OCI-LY3 (cell line): ENCODE measurements at regions not wholly inside any gene's neighbourhood (a gene's known extent, or its start where the extent isn't known, plus 50 kb on each side); places are given as distances from the start of the nearest gene placed in this dataset.

Experiments used
- H2AFZ ChIP-seq: fragments of 200-600, 300-600 bp; shearing (Covaris generic); 2 replicates; pipeline ENCODE4 v1.6.0; 2014; ENCODE audit warnings: antibody characterized with exemption, low read depth, low read length
- H3K27ac ChIP-seq: fragments of 200-600, 300-600 bp; sonication (generic); 2 replicates; pipeline ENCODE4 v1.5.1; 2014; ENCODE audit warnings: mild to moderate bottlenecking, low read length, moderate library complexity, mixed read lengths
- H3K27me3 ChIP-seq: fragments of 200-600, 300-600 bp; sonication (generic); 2 replicates; pipeline ENCODE4 v1.6.1; 2014; ENCODE audit warnings: low read depth, low read length, mixed read lengths
- H3K36me3 ChIP-seq: fragments of 200-600, 300-600 bp; sonication (generic); replicated peaks from 2 replicates; pipeline ENCODE3; 2014; ENCODE audit warnings: low read depth, low read length, mixed read lengths
- H3K4me1 ChIP-seq: fragments of 300-600, 200-600 bp; sonication (generic); 2 replicates; pipeline ENCODE4 v1.6.1; 2014; ENCODE audit warnings: low read length, mixed read lengths
- H3K4me2 ChIP-seq: fragments of 200-600, 300-600 bp; sonication (generic); 2 replicates; pipeline ENCODE4 v1.6.1; 2014; ENCODE audit warnings: low read length, mixed read lengths
- H3K4me3 ChIP-seq: fragments of 300-600, 200-600 bp; sonication (generic); 2 replicates; pipeline ENCODE4 v1.5.1; 2014; ENCODE audit warnings: antibody characterized with exemption, mild to moderate bottlenecking, low read length, moderate library complexity
- H3K79me2 ChIP-seq: fragments of 300-600, 200-600 bp; shearing (Covaris generic); 2 replicates; pipeline ENCODE4 v1.6.1; 2014; ENCODE audit warnings: mild to moderate bottlenecking, low read length, mixed read lengths
- H3K9ac ChIP-seq: fragments of 300-600, 200-600 bp; shearing (Covaris generic); 2 replicates; pipeline ENCODE4 v1.6.0; 2014; ENCODE audit warnings: mild to moderate bottlenecking, low read length, moderate library complexity
- H3K9me3 ChIP-seq: fragments of 200-600, 300-600 bp; shearing (Covaris generic); 2 replicates; pipeline ENCODE4 v1.6.1; 2014; ENCODE audit warnings: low read length, mixed read lengths; ENCODE audit not compliant: insufficient read depth
- H4K20me1 ChIP-seq: fragments of 200-600, 300-600 bp; sonication (generic); 2 replicates; pipeline ENCODE4 v1.6.1; 2016; ENCODE audit warnings: low read length, mixed read lengths; ENCODE audit not compliant: insufficient read depth
- EZH2phosphoT487 ChIP-seq: fragments of 200-600 bp; shearing (Covaris generic); IDR thresholded peaks from 2 replicates; pipeline ENCODE4 v1.6.1; 2018; ENCODE audit warnings: antibody characterized with exemption, mixed run types, low read depth
- TF ChIP-seq, protein P1 (sequence below): fragments of 200-600, 300-600 bp; sonication (generic); IDR thresholded peaks from 2 replicates; pipeline ENCODE4 v1.5.1; 2014; ENCODE audit warnings: antibody characterized with exemption, low read length, low read depth

DNA sequence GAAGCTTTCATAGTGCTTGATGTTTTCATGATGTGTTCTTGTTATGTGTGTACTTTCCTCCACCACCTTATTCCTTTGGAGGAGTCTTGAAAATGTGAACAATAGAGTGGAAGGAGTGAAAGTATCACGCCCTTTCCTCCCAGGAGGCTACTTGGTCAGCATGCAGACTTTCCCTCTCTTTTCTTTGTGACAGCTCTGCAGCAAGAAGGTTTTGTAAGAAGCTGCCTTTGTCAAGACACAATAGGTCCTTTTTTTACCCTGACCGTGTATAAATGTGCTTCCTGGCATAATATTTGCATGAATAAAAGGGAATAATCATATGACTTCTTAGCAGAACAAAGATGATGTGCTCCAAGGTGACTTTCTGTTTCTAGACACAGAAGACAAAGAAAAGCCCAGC, 882.6 kb upstream of the SLITRK5 start:
- H3K4me3 ChIP-seq = no peak overlapping the region
- H4K20me1 ChIP-seq = no peaks in the 10 kb centered on the region
- no peak for TF ChIP-seq EZH2phosphoT487
- TF ChIP-seq, protein P1, sequence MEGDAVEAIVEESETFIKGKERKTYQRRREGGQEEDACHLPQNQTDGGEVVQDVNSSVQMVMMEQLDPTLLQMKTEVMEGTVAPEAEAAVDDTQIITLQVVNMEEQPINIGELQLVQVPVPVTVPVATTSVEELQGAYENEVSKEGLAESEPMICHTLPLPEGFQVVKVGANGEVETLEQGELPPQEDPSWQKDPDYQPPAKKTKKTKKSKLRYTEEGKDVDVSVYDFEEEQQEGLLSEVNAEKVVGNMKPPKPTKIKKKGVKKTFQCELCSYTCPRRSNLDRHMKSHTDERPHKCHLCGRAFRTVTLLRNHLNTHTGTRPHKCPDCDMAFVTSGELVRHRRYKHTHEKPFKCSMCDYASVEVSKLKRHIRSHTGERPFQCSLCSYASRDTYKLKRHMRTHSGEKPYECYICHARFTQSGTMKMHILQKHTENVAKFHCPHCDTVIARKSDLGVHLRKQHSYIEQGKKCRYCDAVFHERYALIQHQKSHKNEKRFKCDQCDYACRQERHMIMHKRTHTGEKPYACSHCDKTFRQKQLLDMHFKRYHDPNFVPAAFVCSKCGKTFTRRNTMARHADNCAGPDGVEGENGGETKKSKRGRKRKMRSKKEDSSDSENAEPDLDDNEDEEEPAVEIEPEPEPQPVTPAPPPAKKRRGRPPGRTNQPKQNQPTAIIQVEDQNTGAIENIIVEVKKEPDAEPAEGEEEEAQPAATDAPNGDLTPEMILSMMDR = no peak
- no peak overlapping the region for H3K4me2 ChIP-seq
- H2AFZ ChIP-seq = no peak overlapping the region
- no peaks in the 10 kb centered on the region for H3K79me2 ChIP-seq
- no peak overlapping the region for H3K9ac ChIP-seq
- H3K9me3 ChIP-seq = no peaks in the 10 kb centered on the region
- H3K36me3 ChIP-seq = no peaks in the 10 kb centered on the region
- no peak overlapping the region for H3K27ac ChIP-seq
- no peaks in the 10 kb centered on the region for H3K4me1 ChIP-seq
- H3K27me3 ChIP-seq = no peaks in the 10 kb centered on the region

DNA sequence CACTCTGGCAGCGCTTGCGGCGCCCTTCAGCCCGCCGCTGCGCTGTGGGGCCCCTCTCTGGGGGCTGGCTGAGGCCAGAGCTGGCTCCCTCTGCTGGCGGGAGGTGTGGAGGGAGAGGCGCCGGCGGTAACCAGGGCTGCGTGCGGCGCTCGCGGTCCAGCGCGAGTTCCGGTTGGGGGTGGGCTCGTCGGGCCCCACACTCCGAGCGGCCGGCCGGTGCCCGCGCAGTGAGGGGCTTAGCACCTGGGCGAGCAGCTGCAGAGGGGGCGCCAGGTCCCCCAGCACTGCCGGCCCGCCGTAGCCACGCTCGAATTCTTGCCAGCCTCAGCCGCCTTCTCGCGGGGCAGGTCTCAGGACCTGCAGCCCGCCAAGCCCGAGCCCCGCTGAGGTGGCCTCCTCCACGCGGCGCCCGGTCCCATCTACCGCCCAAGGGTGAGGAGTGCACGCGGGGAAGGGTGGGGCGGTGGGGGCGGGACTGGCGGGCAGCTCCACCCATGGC, 879.0 kb upstream of the SLITRK5 start:
- Histone ChIP-seq H3K36me3 (no peaks in the 10 kb centered on the region), H3K4me3 (no peak overlapping the region), H3K9me3 (no peaks in the 10 kb centered on the region), H3K4me2 (no peak overlapping the region), H2AFZ (no peak overlapping the region), H3K4me1 (no peaks in the 10 kb centered on the region), H3K9ac (no peak overlapping the region), H4K20me1 (no peaks in the 10 kb centered on the region), H3K79me2 (no peaks in the 10 kb centered on the region), H3K27ac (no peak overlapping the region), H3K27me3 (no peaks in the 10 kb centered on the region)
- TF ChIP-seq, protein P1 = no peak
- TF ChIP-seq EZH2phosphoT487 = no peak

DNA sequence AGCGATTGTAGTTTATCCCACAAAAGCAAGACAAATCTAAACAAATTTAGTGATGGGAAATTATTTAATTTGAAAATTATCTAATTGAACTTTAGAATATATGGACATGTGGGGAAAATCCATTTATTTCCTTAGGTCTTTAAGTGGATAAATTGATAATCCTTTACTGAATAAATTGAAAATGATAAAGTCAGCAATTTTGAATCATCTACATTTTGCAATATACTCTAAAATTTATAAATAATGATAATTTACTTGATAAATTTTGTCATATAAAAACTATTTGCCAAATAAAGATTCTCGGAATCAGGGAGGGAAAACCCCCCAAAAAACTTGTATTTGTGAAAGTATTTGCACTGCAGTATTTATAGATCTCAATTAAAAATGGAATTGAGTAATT, 875.3 kb upstream of the SLITRK5 start:
- no peaks in the 10 kb centered on the region for H3K79me2 ChIP-seq
- H3K4me1 ChIP-seq = no peaks in the 10 kb centered on the region
- TF ChIP-seq EZH2phosphoT487 = no peak
- TF ChIP-seq, protein P1 = no peak
- no peak overlapping the region for H3K4me3 ChIP-seq
- H3K27ac ChIP-seq = no peak overlapping the region
- H4K20me1 ChIP-seq = no peaks in the 10 kb centered on the region
- H3K9ac ChIP-seq = no peak overlapping the region
- no peak overlapping the region for H2AFZ ChIP-seq
- H3K4me2 ChIP-seq = no peak overlapping the region
- no peaks in the 10 kb centered on the region for H3K36me3 ChIP-seq
- H3K27me3 ChIP-seq = no peaks in the 10 kb centered on the region
- no peaks in the 10 kb centered on the region for H3K9me3 ChIP-seq

DNA sequence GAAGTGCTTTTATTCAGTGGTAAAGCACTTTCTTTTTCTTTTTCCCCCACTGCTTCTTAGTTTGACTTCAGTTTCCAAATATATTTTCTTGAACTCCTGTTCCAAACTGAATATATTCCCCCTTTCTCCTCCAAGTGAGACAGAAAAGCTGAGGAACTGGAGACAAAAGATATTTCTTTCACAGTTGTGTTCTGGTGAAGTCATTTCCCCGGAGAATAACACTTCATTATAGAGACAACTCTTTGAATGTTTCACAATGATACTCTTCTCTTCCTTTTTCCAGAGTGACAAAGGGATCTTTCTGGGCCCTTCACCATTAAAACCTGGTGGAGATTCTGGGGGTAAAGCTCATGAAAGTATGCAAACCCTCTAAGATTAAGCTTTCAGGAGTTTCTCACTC, 860.8 kb upstream of the SLITRK5 start:
- Histone ChIP-seq H4K20me1 (no peaks in the 10 kb centered on the region), H3K79me2 (no peaks in the 10 kb centered on the region), H3K9ac (no peak overlapping the region), H3K27me3 (no peaks in the 10 kb centered on the region), H3K4me2 (no peak overlapping the region), H3K36me3 (no peaks in the 10 kb centered on the region), H3K27ac (no peak overlapping the region), H3K4me1 (0 out of 2 replicates have a peak, but pooled peaks cover 5% of the 10 kb centered on the region), H3K4me3 (no peak overlapping the region), H3K9me3 (no peaks in the 10 kb centered on the region), H2AFZ (0 out of 2 replicates have a peak overlapping the region, but pooled peaks have one; percentile 10)
- TF ChIP-seq, protein P1 = no peak
- no peak for TF ChIP-seq EZH2phosphoT487
